Panc1 (cell line): ENCODE measurements at regions not wholly inside any gene's neighbourhood (a gene's known extent, or its start where the extent isn't known, plus 50 kb on each side); places are given as distances from the start of the nearest gene placed in this dataset.

Experiments used
- ATAC-seq: fragments of 200-7000 bp; cut with Tn5 transposase; 2 replicates; pipeline ENCODE4 v1.9.1; 2020; ENCODE audit warnings: mild to moderate bottlenecking, moderate library complexity
- BruUV-seq: library from RNA; stranded (reverse); fragments of 400-500 nt; replicated peaks from 2 replicates; lab custom pipeline; 2021; lab: Mats Ljungman, UMichigan
- CTCF ChIA-PET: fragments of 300-600 bp; sonication (Branson Sonifier 250); formaldehyde crosslinking; loops from one replicate; lab custom pipeline; 2022; ENCODE audit warnings: antibody characterized with exemption; lab: Charles Lee
- POLR2A ChIA-PET: fragments of 300-600 bp; sonication (Branson Sonifier 250); formaldehyde crosslinking; loops from one replicate; lab custom pipeline; 2022; ENCODE audit warnings: antibody characterized with exemption; lab: Charles Lee
- DNase-seq: peaks from one replicate; pipeline ENCODE4 v3.0.0-alpha.2; 2010; ENCODE audit warnings: low read depth, low spot score
- H3K27ac ChIP-seq: 2 replicates; pipeline ENCODE4 v1.5.1; 2011; ENCODE audit warnings: mild to moderate bottlenecking, low read length, inconsistent platforms
- H3K27me3 ChIP-seq: fragments of 200-500 bp; sonication (Bioruptor generic); 2 replicates; pipeline ENCODE4 v1.6.0; 2014; ENCODE audit warnings: low read length, inconsistent platforms; ENCODE audit not compliant: control insufficient read depth, insufficient read depth
- H3K36me3 ChIP-seq: fragments of 200-500 bp; sonication (Bioruptor generic); 2 replicates; pipeline ENCODE4 v1.5.1; 2014; ENCODE audit warnings: inconsistent platforms, mild to moderate bottlenecking, low read length, moderate library complexity; ENCODE audit not compliant: control insufficient read depth, insufficient read depth
- H3K4me1 ChIP-seq: 2 replicates; pipeline ENCODE4 v1.5.1; 2011; ENCODE audit warnings: inconsistent platforms, mild to moderate bottlenecking, low read length, moderate library complexity; ENCODE audit not compliant: control insufficient read depth, insufficient read depth
- H3K4me3 ChIP-seq, 2 experiments: 2 replicates each; pipeline ENCODE4 v1.5.1; 2011 to 2012; ENCODE audit warnings: low read depth in 2 of 2, low read length in 2 of 2, mild to moderate bottlenecking in 2 of 2, inconsistent platforms in 1 of 2, moderate library complexity in 1 of 2
- H3K9me3 ChIP-seq: fragments of 200-500 bp; sonication (Bioruptor generic); 2 replicates; pipeline ENCODE4 v1.5.1; 2014; ENCODE audit warnings: low read depth, mild to moderate bottlenecking, inconsistent platforms, low read length, moderate library complexity; ENCODE audit not compliant: control insufficient read depth, insufficient read depth
- POLR2AphosphoS5 ChIP-seq: IDR thresholded peaks from 2 replicates; pipeline ENCODE4 v1.6.1; 2012; ENCODE audit warnings: mild to moderate bottlenecking, low read depth, low read length, moderate library complexity
- SIN3A ChIP-seq: IDR thresholded peaks from 2 replicates; pipeline ENCODE4 v1.6.1; 2012; ENCODE audit warnings: low read depth, mild to moderate bottlenecking, low read length, moderate library complexity, borderline replicate concordance; ENCODE audit not compliant: insufficient read depth
- TCF7L2 ChIP-seq: IDR thresholded peaks from 2 replicates; pipeline ENCODE4 v1.6.1; 2011; ENCODE audit warnings: mild to moderate bottlenecking, low read depth, low read length, inconsistent platforms
- in situ Hi-C: cut with HindIII; loops from 2 replicates; pipeline ENCODE4 v1.10.0; 2016; ENCODE audit warnings: low sequenced_read_pairs, low pct_unique_long_range_greater_than_20kb
- intact Hi-C: fragments of 100-400 bp; cut with micrococcal nuclease; formaldehyde crosslinking; loops from one replicate; pipeline ENCODE4 v1.10.0; 2022; ENCODE audit not compliant: unreplicated experiment
- TF ChIP-seq, protein P1 (sequence below), 2 experiments: IDR thresholded peaks; 2 replicates each; pipeline ENCODE4 v1.6.1; 2011 to 2012; ENCODE audit warnings: low read depth in 2 of 2, control low read depth in 1 of 2, low read length in 1 of 2, mild to moderate bottlenecking in 1 of 2, moderate library complexity in 1 of 2; ENCODE audit not compliant: insufficient read depth in 1 of 2
- TF ChIP-seq, protein P2 (sequence below): fragments of 450-650 bp; IDR thresholded peaks from 2 replicates; pipeline ENCODE4 v1.5.1; 2017; ENCODE audit warnings: mild to moderate bottlenecking

DNA sequence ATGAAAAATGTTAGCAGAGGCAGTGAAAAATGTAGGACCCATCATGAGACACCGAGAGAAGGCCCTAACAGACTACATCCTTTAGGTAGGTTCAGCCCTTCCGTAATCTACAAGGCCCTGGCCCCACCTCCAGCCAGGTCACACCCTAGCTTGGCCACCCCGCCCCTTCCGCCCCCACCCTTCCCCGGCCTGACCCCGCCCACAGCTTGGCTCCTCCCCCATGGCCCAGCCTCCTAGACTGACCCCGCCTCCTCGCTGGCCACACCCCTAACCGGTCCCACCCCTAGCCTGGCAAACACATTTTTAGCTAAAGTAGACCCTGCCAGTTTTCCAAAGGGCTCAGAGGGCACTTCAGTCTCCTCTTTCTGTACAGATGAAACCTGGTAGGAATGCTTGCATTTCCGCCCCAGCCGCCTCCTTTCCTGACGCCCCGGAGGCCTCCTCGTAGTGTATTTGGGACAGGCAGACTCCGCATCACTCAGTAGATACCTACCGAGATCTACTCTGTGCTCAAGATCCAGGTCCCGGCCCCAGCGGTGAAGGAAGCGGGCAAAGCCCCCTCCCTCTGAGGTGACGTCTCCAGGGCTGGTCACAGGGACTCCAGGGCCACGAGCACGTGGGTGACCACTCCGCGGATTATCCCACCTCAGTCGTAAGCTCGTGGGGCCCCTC, 443.5 kb downstream of the PREX1 start:
- POLR2A ChIA-PET = no interaction called here
- in situ Hi-C loops = no loop called here
- DNase-seq = no peak

DNA sequence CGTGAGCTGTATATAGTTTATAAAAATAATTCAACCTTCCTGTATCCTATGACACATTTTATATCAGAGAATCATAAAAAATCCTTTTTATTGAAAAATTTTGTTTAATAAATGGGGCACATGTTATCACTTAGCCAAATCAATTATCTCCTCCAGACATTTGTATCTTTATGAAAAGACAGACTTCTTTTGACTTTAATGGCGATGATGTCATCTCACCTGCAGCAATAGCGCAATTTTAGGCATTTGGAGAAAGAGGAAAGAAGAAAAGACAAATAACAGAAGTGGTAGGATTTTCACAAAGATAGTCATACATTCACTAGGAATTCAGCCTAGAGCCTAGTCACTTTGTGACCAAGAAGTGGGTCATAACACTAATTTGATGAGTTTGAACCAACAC, 444.5 kb downstream of the PREX1 start:
- Histone ChIP-seq H3K27me3 (no peaks in the 10 kb centered on the region), H3K4me3 (no peak overlapping the region), H3K4me1 (no peaks in the 10 kb centered on the region), H3K9me3 (no peaks in the 10 kb centered on the region), H3K27ac (no peak overlapping the region), H3K36me3 (no peaks in the 10 kb centered on the region)
- no TSS peak for BruUV-seq
- intact Hi-C loops = no loop called here
- no peak for DNase-seq
- ChIA-PET POLR2A (no interaction called here), CTCF (no interaction called here)
- no peak for TF ChIP-seq TCF7L2
- TF ChIP-seq, protein P1, sequence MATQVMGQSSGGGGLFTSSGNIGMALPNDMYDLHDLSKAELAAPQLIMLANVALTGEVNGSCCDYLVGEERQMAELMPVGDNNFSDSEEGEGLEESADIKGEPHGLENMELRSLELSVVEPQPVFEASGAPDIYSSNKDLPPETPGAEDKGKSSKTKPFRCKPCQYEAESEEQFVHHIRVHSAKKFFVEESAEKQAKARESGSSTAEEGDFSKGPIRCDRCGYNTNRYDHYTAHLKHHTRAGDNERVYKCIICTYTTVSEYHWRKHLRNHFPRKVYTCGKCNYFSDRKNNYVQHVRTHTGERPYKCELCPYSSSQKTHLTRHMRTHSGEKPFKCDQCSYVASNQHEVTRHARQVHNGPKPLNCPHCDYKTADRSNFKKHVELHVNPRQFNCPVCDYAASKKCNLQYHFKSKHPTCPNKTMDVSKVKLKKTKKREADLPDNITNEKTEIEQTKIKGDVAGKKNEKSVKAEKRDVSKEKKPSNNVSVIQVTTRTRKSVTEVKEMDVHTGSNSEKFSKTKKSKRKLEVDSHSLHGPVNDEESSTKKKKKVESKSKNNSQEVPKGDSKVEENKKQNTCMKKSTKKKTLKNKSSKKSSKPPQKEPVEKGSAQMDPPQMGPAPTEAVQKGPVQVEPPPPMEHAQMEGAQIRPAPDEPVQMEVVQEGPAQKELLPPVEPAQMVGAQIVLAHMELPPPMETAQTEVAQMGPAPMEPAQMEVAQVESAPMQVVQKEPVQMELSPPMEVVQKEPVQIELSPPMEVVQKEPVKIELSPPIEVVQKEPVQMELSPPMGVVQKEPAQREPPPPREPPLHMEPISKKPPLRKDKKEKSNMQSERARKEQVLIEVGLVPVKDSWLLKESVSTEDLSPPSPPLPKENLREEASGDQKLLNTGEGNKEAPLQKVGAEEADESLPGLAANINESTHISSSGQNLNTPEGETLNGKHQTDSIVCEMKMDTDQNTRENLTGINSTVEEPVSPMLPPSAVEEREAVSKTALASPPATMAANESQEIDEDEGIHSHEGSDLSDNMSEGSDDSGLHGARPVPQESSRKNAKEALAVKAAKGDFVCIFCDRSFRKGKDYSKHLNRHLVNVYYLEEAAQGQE (IDR thresholded peaks at IDR 0.05; ENCODE audit: insufficient read depth in 1 of 2, low read depth in 2 of 2, low read length in 1 of 2) = no peak
- no peak for TF ChIP-seq SIN3A
- TF ChIP-seq, protein P2, sequence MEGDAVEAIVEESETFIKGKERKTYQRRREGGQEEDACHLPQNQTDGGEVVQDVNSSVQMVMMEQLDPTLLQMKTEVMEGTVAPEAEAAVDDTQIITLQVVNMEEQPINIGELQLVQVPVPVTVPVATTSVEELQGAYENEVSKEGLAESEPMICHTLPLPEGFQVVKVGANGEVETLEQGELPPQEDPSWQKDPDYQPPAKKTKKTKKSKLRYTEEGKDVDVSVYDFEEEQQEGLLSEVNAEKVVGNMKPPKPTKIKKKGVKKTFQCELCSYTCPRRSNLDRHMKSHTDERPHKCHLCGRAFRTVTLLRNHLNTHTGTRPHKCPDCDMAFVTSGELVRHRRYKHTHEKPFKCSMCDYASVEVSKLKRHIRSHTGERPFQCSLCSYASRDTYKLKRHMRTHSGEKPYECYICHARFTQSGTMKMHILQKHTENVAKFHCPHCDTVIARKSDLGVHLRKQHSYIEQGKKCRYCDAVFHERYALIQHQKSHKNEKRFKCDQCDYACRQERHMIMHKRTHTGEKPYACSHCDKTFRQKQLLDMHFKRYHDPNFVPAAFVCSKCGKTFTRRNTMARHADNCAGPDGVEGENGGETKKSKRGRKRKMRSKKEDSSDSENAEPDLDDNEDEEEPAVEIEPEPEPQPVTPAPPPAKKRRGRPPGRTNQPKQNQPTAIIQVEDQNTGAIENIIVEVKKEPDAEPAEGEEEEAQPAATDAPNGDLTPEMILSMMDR = no peak
- no peak for TF ChIP-seq POLR2AphosphoS5
- ATAC-seq = no peak
- in situ Hi-C loops = no loop called here

More for the DNA sequence above, 443.5 kb downstream of the PREX1 start:
- H3K4me1 ChIP-seq = no peaks in the 10 kb centered on the region
- no peak overlapping the region for H3K27ac ChIP-seq
- CTCF ChIA-PET = no interaction called here
- H3K4me3 ChIP-seq = no peak overlapping the region
- TF ChIP-seq SIN3A (no peak), TCF7L2 (no peak), POLR2AphosphoS5 (no peak)
- TF ChIP-seq, protein P1 (IDR thresholded peaks at IDR 0.05; ENCODE audit: insufficient read depth in 1 of 2, low read depth in 2 of 2, low read length in 1 of 2) = no peak
- TF ChIP-seq, protein P2 = no peak
- ATAC-seq = 0 out of 2 replicates have a peak, but pooled peaks have one; percentile 71
- intact Hi-C loops = no loop called here
- peaks cover 2% of the 10 kb centered on the region; the same call in 1 of the 2 replicates for H3K27me3 ChIP-seq
- no peaks in the 10 kb centered on the region for H3K9me3 ChIP-seq
- BruUV-seq = no TSS peak
- no peaks in the 10 kb centered on the region for H3K36me3 ChIP-seq
